Sigmoid colon (tissue), 4 donors: ENCODE measurements at regions not wholly inside any gene's neighbourhood (a gene's known extent, or its start where the extent isn't known, plus 50 kb on each side); places are given as distances from the start of the nearest gene placed in this dataset.

Source experiments
- EP300 ChIP-seq, 4 donors: sonication (generic); formaldehyde crosslinking; IDR thresholded peaks; one replicate each; pipeline ENCODE4 v1.6.1; 2017; ENCODE audit warnings: antibody characterized with exemption in 4 of 4
- POLR2A ChIP-seq, 2 donors: fragments of 450-650 bp; IDR thresholded peaks; one replicate each; pipeline ENCODE4 v1.6.1; 2016; ENCODE audit warnings: antibody characterized with exemption in 2 of 2, mild to moderate bottlenecking in 2 of 2, moderate library complexity in 2 of 2
- POLR2AphosphoS5 ChIP-seq, 4 donors: sonication (generic); formaldehyde crosslinking; IDR thresholded peaks; one replicate each; pipeline ENCODE4 v1.6.1; 2017; ENCODE audit warnings: antibody characterized with exemption in 4 of 4
- TF ChIP-seq, protein P1 (sequence below), 4 experiments: fragments of 450-650 bp in 3 of 4; fragments of 200-600 bp in 1 of 4; IDR thresholded peaks; one replicate each; pipeline ENCODE4 v1.5.1; 2016 to 2019; ENCODE audit warnings: antibody characterized with exemption in 4 of 4, mild to moderate bottlenecking in 3 of 4, moderate library complexity in 2 of 4

DNA sequence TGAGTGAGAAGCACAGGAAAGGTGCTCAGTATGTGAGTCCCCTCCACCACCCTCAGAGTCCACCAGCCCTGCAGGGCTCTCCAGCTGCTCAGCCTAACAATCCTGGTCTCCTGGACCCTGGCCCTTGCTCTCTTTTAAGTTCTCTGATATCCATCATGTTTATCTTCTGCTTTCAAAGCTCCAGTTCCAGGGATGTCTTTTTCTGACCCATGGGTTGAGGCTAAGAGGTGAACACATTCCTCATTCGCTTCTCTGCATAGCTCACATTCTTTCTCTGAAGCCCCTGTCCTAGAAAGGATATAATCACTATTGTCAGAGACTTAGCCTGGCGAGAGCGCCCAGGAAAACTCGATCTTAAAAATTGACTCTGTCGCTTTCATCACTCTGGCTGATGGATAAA lies 86.4 kb downstream of the ARL4C start:
- TF ChIP-seq, protein P1, sequence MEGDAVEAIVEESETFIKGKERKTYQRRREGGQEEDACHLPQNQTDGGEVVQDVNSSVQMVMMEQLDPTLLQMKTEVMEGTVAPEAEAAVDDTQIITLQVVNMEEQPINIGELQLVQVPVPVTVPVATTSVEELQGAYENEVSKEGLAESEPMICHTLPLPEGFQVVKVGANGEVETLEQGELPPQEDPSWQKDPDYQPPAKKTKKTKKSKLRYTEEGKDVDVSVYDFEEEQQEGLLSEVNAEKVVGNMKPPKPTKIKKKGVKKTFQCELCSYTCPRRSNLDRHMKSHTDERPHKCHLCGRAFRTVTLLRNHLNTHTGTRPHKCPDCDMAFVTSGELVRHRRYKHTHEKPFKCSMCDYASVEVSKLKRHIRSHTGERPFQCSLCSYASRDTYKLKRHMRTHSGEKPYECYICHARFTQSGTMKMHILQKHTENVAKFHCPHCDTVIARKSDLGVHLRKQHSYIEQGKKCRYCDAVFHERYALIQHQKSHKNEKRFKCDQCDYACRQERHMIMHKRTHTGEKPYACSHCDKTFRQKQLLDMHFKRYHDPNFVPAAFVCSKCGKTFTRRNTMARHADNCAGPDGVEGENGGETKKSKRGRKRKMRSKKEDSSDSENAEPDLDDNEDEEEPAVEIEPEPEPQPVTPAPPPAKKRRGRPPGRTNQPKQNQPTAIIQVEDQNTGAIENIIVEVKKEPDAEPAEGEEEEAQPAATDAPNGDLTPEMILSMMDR (IDR thresholded peaks at IDR 0.05), result no peak
- TF ChIP-seq POLR2AphosphoS5 (IDR thresholded peaks at IDR 0.05), result no peak
- TF ChIP-seq POLR2A (IDR thresholded peaks at IDR 0.05), result no peak
- TF ChIP-seq EP300 (IDR thresholded peaks at IDR 0.05), result no peak
